Naive B cell (primary cell): ENCODE measurements at regions not wholly inside any gene's neighbourhood (a gene's known extent, or its start where the extent isn't known, plus 50 kb on each side); places are given as distances from the start of the nearest gene placed in this dataset.
A peak's percentile ranks its signal among the peaks of the same experiment; 100 is the strongest.
"Not testable (repeated sequence)": the region's sequence is repeated elsewhere in the genome, so short reads cannot be mapped to it uniquely, and the experiment has no call there.

Experiments used
- ATAC-seq, 2 donors: fragments of 150-1000 bp; cut with Tn5 transposase; 2 replicates each; pipeline ENCODE4 v1.10.0; 2021; ENCODE audit warnings: low read depth in 2 of 2, mild to moderate bottlenecking in 2 of 2, moderate library complexity in 2 of 2
- DNase-seq: peaks from one replicate; pipeline ENCODE4 v3.0.0; 2022
- H3K27ac Mint-ChIP-seq, 6 donors: one replicate each; pipeline ENCODE4 v1.8.0; 2020 to 2022; ENCODE audit warnings: mild to moderate bottlenecking in 6 of 6, mixed read lengths in 6 of 6, moderate library complexity in 5 of 6, inconsistent platforms in 2 of 6
- H3K27me3 Mint-ChIP-seq, 3 donors: one replicate each; pipeline ENCODE4 v1.8.0; 2021 to 2022; ENCODE audit warnings: mixed read lengths in 3 of 3, mild to moderate bottlenecking in 1 of 3
- H3K36me3 Mint-ChIP-seq, 2 donors: one replicate each; pipeline ENCODE4 v1.8.0; 2020 to 2022; ENCODE audit warnings: mixed read lengths in 2 of 2, inconsistent platforms in 1 of 2, mild to moderate bottlenecking in 1 of 2
- H3K4me1 Mint-ChIP-seq, 3 donors: one replicate each; pipeline ENCODE4 v1.8.0; 2020 to 2022; ENCODE audit warnings: mixed read lengths in 3 of 3, inconsistent platforms in 1 of 3, mild to moderate bottlenecking in 1 of 3, moderate library complexity in 1 of 3
- H3K4me3 Mint-ChIP-seq, 8 donors: one replicate each; pipeline ENCODE4 v1.8.0; 2020 to 2022; ENCODE audit warnings: mild to moderate bottlenecking in 8 of 8, mixed read lengths in 8 of 8, moderate library complexity in 8 of 8, inconsistent platforms in 2 of 8
- H3K9me3 Mint-ChIP-seq, 7 donors: one replicate each; pipeline ENCODE4 v1.8.0; 2020 to 2022; ENCODE audit warnings: mixed read lengths in 7 of 7, mild to moderate bottlenecking in 5 of 7, inconsistent platforms in 2 of 7, moderate library complexity in 1 of 7

GRCh38 chr6:21282360-21282759, 311.2 kb upstream of the SOX4 start:
- peaks cover 0 to 16% (median 7%) of the 10 kb centered on the region in 3 donors for H3K27me3 Mint-ChIP-seq
- H3K9me3 Mint-ChIP-seq, H3K4me3 Mint-ChIP-seq, DNase-seq, H3K36me3 Mint-ChIP-seq, ATAC-seq, H3K4me1 Mint-ChIP-seq, H3K27ac Mint-ChIP-seq: not testable (repeated sequence)

GRCh38 chr6:21284166-21284565, 309.4 kb upstream of the SOX4 start:
- ATAC-seq (no peak), DNase-seq (no peak)
- H3K27ac Mint-ChIP-seq, result no peak overlapping the region
- H3K9me3 Mint-ChIP-seq, result peaks cover 0 to 8% (median 0%) of the 10 kb centered on the region in 7 donors
- H3K4me3 Mint-ChIP-seq, result no peak overlapping the region
- H3K27me3 Mint-ChIP-seq, result peaks cover 0 to 11% (median 7%) of the 10 kb centered on the region in 3 donors
- no peaks in the 10 kb centered on the region for H3K4me1 Mint-ChIP-seq
- H3K36me3 Mint-ChIP-seq, result peaks cover 0 to 4% of the 10 kb centered on the region in 2 donors

- DNase-seq, result no peak
- no peaks in the 10 kb centered on the region for H3K4me1 Mint-ChIP-seq
- peaks cover 0 to 2% of the 10 kb centered on the region in 2 donors for H3K36me3 Mint-ChIP-seq
- peaks cover 0 to 6% (median 0%) of the 10 kb centered on the region in 7 donors for H3K9me3 Mint-ChIP-seq
- peaks cover 0 to 11% (median 7%) of the 10 kb centered on the region in 3 donors for H3K27me3 Mint-ChIP-seq
- ATAC-seq, result no peak
- no peak overlapping the region for H3K27ac Mint-ChIP-seq
- H3K4me3 Mint-ChIP-seq, result no peak overlapping the region
These were observed 308.8 kb upstream of the SOX4 start for GRCh38 chr6:21284706-21285105.

- no peak for DNase-seq
- Mint-ChIP-seq H3K27ac (no peak overlapping the region), H3K4me1 (no peaks in the 10 kb centered on the region), H3K9me3 (peaks cover 0 to 11% (median 2%) of the 10 kb centered on the region in 7 donors), H3K36me3 (peaks cover 0 to 10% of the 10 kb centered on the region in 2 donors), H3K27me3 (peaks cover 5 to 12% (median 8%) of the 10 kb centered on the region in 3 donors), H3K4me3 (no peak overlapping the region)
- ATAC-seq, result no peak
These were observed 299.4 kb upstream of the SOX4 start for GRCh38 chr6:21294144-21294543.

GRCh38 chr6:21295506-21296240, 297.9 kb upstream of the SOX4 start:
- DNase-seq (no peak), ATAC-seq (no peak)
- Mint-ChIP-seq H3K36me3 (peaks cover 0 to 10% of the 10 kb centered on the region in 2 donors), H3K27me3 (peaks cover 5 to 12% (median 8%) of the 10 kb centered on the region in 3 donors), H3K27ac (no peak overlapping the region), H3K9me3 (peaks cover 0 to 19% (median 5%) of the 10 kb centered on the region in 7 donors), H3K4me3 (no peak overlapping the region), H3K4me1 (no peaks in the 10 kb centered on the region)

GRCh38 chr6:21297665-21298064, 295.9 kb upstream of the SOX4 start:
- Mint-ChIP-seq H3K9me3 (peaks cover 0 to 27% (median 18%) of the 10 kb centered on the region in 7 donors), H3K36me3 (peaks cover 0 to 18% of the 10 kb centered on the region in 2 donors), H3K4me3 (no peak overlapping the region), H3K27ac (no peak overlapping the region), H3K4me1 (no peaks in the 10 kb centered on the region), H3K27me3 (peaks cover 5 to 12% (median 8%) of the 10 kb centered on the region in 3 donors)
- DNase-seq, result no peak
- ATAC-seq, result no peak

- DNase-seq (no peak), ATAC-seq (no peak)
- Mint-ChIP-seq H3K9me3 (peaks cover 0 to 37% (median 24%) of the 10 kb centered on the region in 7 donors), H3K27ac (no peak overlapping the region), H3K4me3 (no peak overlapping the region), H3K4me1 (no peaks in the 10 kb centered on the region), H3K27me3 (peaks cover 5 to 12% (median 8%) of the 10 kb centered on the region in 3 donors), H3K36me3 (peaks cover 0 to 22% of the 10 kb centered on the region in 2 donors)
These were observed 294.3 kb upstream of the SOX4 start for GRCh38 chr6:21299216-21299615.

- Mint-ChIP-seq H3K27me3 (peaks cover 5 to 12% (median 8%) of the 10 kb centered on the region in 3 donors), H3K4me3 (no peak overlapping the region), H3K36me3 (peaks cover 0 to 22% of the 10 kb centered on the region in 2 donors), H3K27ac (no peak overlapping the region), H3K9me3 (peaks cover 0 to 37% (median 28%) of the 10 kb centered on the region in 7 donors), H3K4me1 (no peaks in the 10 kb centered on the region)
- DNase-seq, result no peak
- no peak for ATAC-seq
These were observed 293.1 kb upstream of the SOX4 start for GRCh38 chr6:21300439-21300838.

- Mint-ChIP-seq H3K9me3 (peaks cover 0 to 26% (median 22%) of the 10 kb centered on the region in 7 donors), H3K4me3 (no peak overlapping the region), H3K27me3 (peaks cover 0 to 11% (median 8%) of the 10 kb centered on the region in 3 donors), H3K36me3 (peaks cover 0 to 17% of the 10 kb centered on the region in 2 donors), H3K27ac (no peak overlapping the region), H3K4me1 (no peaks in the 10 kb centered on the region)
- no peak for DNase-seq
- no peak for ATAC-seq
These were observed 287.6 kb upstream of the SOX4 start for GRCh38 chr6:21305893-21306332.

- H3K9me3 Mint-ChIP-seq, result peaks cover 0 to 23% (median 17%) of the 10 kb centered on the region in 7 donors
- H3K4me3 Mint-ChIP-seq, result no peak overlapping the region
- ATAC-seq (no peak), DNase-seq (no peak)
- peaks cover 0 to 11% (median 8%) of the 10 kb centered on the region in 3 donors for H3K27me3 Mint-ChIP-seq
- H3K4me1 Mint-ChIP-seq, result no peaks in the 10 kb centered on the region
- H3K36me3 Mint-ChIP-seq, result peaks cover 0 to 17% of the 10 kb centered on the region in 2 donors
- H3K27ac Mint-ChIP-seq, result no peak overlapping the region
These were observed 287.0 kb upstream of the SOX4 start for GRCh38 chr6:21306546-21306945.

- DNase-seq (no peak), ATAC-seq (no peak)
- no peak overlapping the region for H3K4me3 Mint-ChIP-seq
- H3K27ac Mint-ChIP-seq, result peak overlapping the region in 1 of 6 donors; percentile 16
- H3K9me3 Mint-ChIP-seq, result no peaks in the 10 kb centered on the region
- peaks cover 0 to 11% (median 8%) of the 10 kb centered on the region in 3 donors for H3K27me3 Mint-ChIP-seq
- no peaks in the 10 kb centered on the region for H3K4me1 Mint-ChIP-seq
- peaks cover 0 to 1% of the 10 kb centered on the region in 2 donors for H3K36me3 Mint-ChIP-seq
These were observed 283.7 kb upstream of the SOX4 start for GRCh38 chr6:21309807-21310221.

- DNase-seq (no peak), ATAC-seq (no peak)
- H3K27ac Mint-ChIP-seq, result no peak overlapping the region
- H3K4me1 Mint-ChIP-seq, result no peaks in the 10 kb centered on the region
- no peak overlapping the region for H3K4me3 Mint-ChIP-seq
- H3K27me3 Mint-ChIP-seq, result peaks cover 0 to 11% (median 8%) of the 10 kb centered on the region in 3 donors
- no peaks in the 10 kb centered on the region for H3K36me3 Mint-ChIP-seq
- H3K9me3 Mint-ChIP-seq, result no peaks in the 10 kb centered on the region
These were observed 282.9 kb upstream of the SOX4 start for GRCh38 chr6:21310568-21311140.

- H3K9me3 Mint-ChIP-seq, result no peaks in the 10 kb centered on the region
- ATAC-seq (no peak), DNase-seq (no peak)
- H3K27me3 Mint-ChIP-seq, result peaks cover 0 to 11% (median 8%) of the 10 kb centered on the region in 3 donors
- H3K4me1 Mint-ChIP-seq, result no peaks in the 10 kb centered on the region
- H3K4me3 Mint-ChIP-seq, result no peak overlapping the region
- peak overlapping the region in 1 of 6 donors; percentile 13 for H3K27ac Mint-ChIP-seq
- H3K36me3 Mint-ChIP-seq, result no peaks in the 10 kb centered on the region
These were observed 281.4 kb upstream of the SOX4 start for GRCh38 chr6:21312118-21312517.

- Mint-ChIP-seq H3K27ac (no peak overlapping the region), H3K27me3 (peaks cover 0 to 5% (median 0%) of the 10 kb centered on the region in 3 donors), H3K4me1 (no peaks in the 10 kb centered on the region), H3K36me3 (peaks cover 0 to 5% of the 10 kb centered on the region in 2 donors), H3K4me3 (no peak overlapping the region), H3K9me3 (peaks cover 0 to 14% (median 9%) of the 10 kb centered on the region in 7 donors)
- DNase-seq (no peak), ATAC-seq (no peak)
These were observed 275.9 kb upstream of the SOX4 start for GRCh38 chr6:21317642-21318041.
